A673 (cell line): ENCODE measurements at regions not wholly inside any gene's neighbourhood (a gene's known extent, or its start where the extent isn't known, plus 50 kb on each side); places are given as distances from the start of the nearest gene placed in this dataset.

Experiments used
- BruUV-seq: library from RNA; stranded (reverse); fragments of 400-500 nt; replicated peaks from 2 replicates; lab custom pipeline; 2021; lab: Mats Ljungman, UMichigan
- CTCF ChIA-PET: fragments of 300-600 bp; sonication (Branson Sonifier 250); formaldehyde crosslinking; loops from one replicate; lab custom pipeline; 2022; ENCODE audit warnings: antibody characterized with exemption; lab: Charles Lee
- POLR2A ChIA-PET: fragments of 300-600 bp; sonication (Branson Sonifier 250); formaldehyde crosslinking; loops from one replicate; lab custom pipeline; 2022; ENCODE audit warnings: antibody characterized with exemption; ENCODE audit not compliant: low non-redundant PET; lab: Charles Lee
- DNase-seq: peaks from one replicate; pipeline ENCODE4 v3.0.0-alpha.2; 2015; ENCODE audit warnings: low spot score
- H3K27ac ChIP-seq: fragments of 200-600 bp; sonication (generic); 2 replicates; pipeline ENCODE4 v1.5.1; 2016; ENCODE audit warnings: mixed run types, low read depth, mild to moderate bottlenecking, mixed read lengths, antibody characterized with exemption, low read length; ENCODE audit not compliant: poor library complexity, severe bottlenecking
- H3K27me3 ChIP-seq: fragments of 200-600 bp; sonication (generic); replicated peaks from 2 replicates; pipeline ENCODE4 v1.6.1; 2017; ENCODE audit warnings: mixed run types, low read depth, mild to moderate bottlenecking, mixed read lengths, antibody characterized with exemption, low read length; ENCODE audit not compliant: insufficient read depth, poor library complexity
- H3K36me3 ChIP-seq: fragments of 200-600 bp; sonication (generic); 2 replicates; pipeline ENCODE4 v1.6.1; 2016; ENCODE audit warnings: mixed run types, mild to moderate bottlenecking, mixed read lengths, antibody characterized with exemption, low read length; ENCODE audit not compliant: insufficient read depth, poor library complexity, severe bottlenecking
- H3K4me1 ChIP-seq: fragments of 200-600 bp; sonication (generic); 2 replicates; pipeline ENCODE4 v1.6.1; 2017; ENCODE audit warnings: mixed run types, mild to moderate bottlenecking, mixed read lengths, antibody characterized with exemption, low read length; ENCODE audit not compliant: insufficient read depth, poor library complexity, severe bottlenecking
- H3K4me3 ChIP-seq: fragments of 200-600 bp; sonication (generic); 2 replicates; pipeline ENCODE4 v1.5.1; 2016; ENCODE audit warnings: low read depth, mixed run types, mild to moderate bottlenecking, mixed read lengths, low read length; ENCODE audit not compliant: poor library complexity, severe bottlenecking
- H3K9me3 ChIP-seq: fragments of 200-600 bp; sonication (generic); 2 replicates; pipeline ENCODE4 v1.6.1; 2016; ENCODE audit warnings: mixed run types, low read depth, mild to moderate bottlenecking, mixed read lengths, antibody characterized with exemption, low read length; ENCODE audit not compliant: poor library complexity, severe bottlenecking
- CTCF ChIP-seq: fragments of 300-800, 200-600 bp; sonication (generic); conservative IDR thresholded peaks from 2 replicates; pipeline ENCODE4 v1.5.1; 2017; ENCODE audit warnings: low read depth, mild to moderate bottlenecking, antibody characterized with exemption, low read length, moderate library complexity, mixed read lengths
- EZH2 ChIP-seq: fragments of 200-600 bp; sonication (generic); IDR thresholded peaks from 2 replicates; pipeline ENCODE4 v1.6.1; 2017; ENCODE audit warnings: borderline replicate concordance, low read depth, mild to moderate bottlenecking, mixed read lengths, antibody characterized with exemption, low read length; ENCODE audit not compliant: poor library complexity, severe bottlenecking
- intact Hi-C: fragments of 100-400 bp; cut with micrococcal nuclease; formaldehyde crosslinking; loops from one replicate; pipeline ENCODE4 v1.10.0; 2022; ENCODE audit not compliant: unreplicated experiment

GRCh38 chr20:39132093-39132492 is 169.9 kb downstream of the DHX35 start:
- H3K9me3 ChIP-seq, result no peaks in the 10 kb centered on the region
- peaks cover 3% of the 10 kb centered on the region for H3K27me3 ChIP-seq
- H3K36me3 ChIP-seq, result no peaks in the 10 kb centered on the region
- no peaks in the 10 kb centered on the region for H3K4me1 ChIP-seq
- TF ChIP-seq CTCF, result no peak
- no peak for TF ChIP-seq EZH2
- DNase-seq, result no peak
- intact Hi-C loops, result no loop called here
- H3K27ac ChIP-seq, result no peak overlapping the region
- CTCF ChIA-PET, result interaction anchor here (0.6 kb wide), 1 partner anchor 82 kb away, joined by 3 read pairs; no protein-coding TSS in a partner anchor
- POLR2A ChIA-PET, result no interaction called here
- H3K4me3 ChIP-seq, result no peak overlapping the region
- BruUV-seq, result no TSS peak

- intact Hi-C loops, result no loop called here
- Histone ChIP-seq H3K9me3 (no peaks in the 10 kb centered on the region), H3K27ac (no peak overlapping the region), H3K4me1 (no peaks in the 10 kb centered on the region), H3K36me3 (no peaks in the 10 kb centered on the region), H3K4me3 (no peak overlapping the region), H3K27me3 (peaks cover 3% of the 10 kb centered on the region)
- BruUV-seq, result no TSS peak
- ChIA-PET POLR2A (no interaction called here), CTCF (interaction anchor here (1.1 kb wide), 1 partner anchor 134 kb away, joined by 3 read pairs; no protein-coding TSS in a partner anchor)
- TF ChIP-seq EZH2 (no peak), CTCF (no peak)
- DNase-seq, result no peak
These were observed 168.5 kb downstream of the DHX35 start for GRCh38 chr20:39130627-39131026.

GRCh38 chr20:39129523-39129922 is 167.4 kb downstream of the DHX35 start:
- ChIA-PET CTCF (no interaction called here), POLR2A (no interaction called here)
- Histone ChIP-seq H3K36me3 (no peaks in the 10 kb centered on the region), H3K27me3 (peaks cover 3% of the 10 kb centered on the region), H3K4me1 (no peaks in the 10 kb centered on the region), H3K4me3 (no peak overlapping the region), H3K9me3 (no peaks in the 10 kb centered on the region), H3K27ac (no peak overlapping the region)
- TF ChIP-seq EZH2 (no peak), CTCF (no peak)
- intact Hi-C loops, result no loop called here
- DNase-seq, result no peak
- no TSS peak for BruUV-seq
